ENCODE measurements at regions not wholly inside any gene's neighbourhood (a gene's known extent, or its start where the extent isn't known, plus 50 kb on each side); places are given as distances from the start of the nearest gene placed in this dataset.

- no peak for FAIRE-seq
- Histone ChIP-seq H3K4me2 (ENCODE audit: low read depth, low read length) (no peak overlapping the region), H3K36me3 (replicated peaks in 1 of 2; ENCODE audit: control insufficient read depth in 1 of 2, insufficient read depth in 2 of 2, low read length in 2 of 2) (no peaks in the 10 kb centered on the region), H2AFZ (ENCODE audit: low read length) (no peak overlapping the region), H3K4me1 (ENCODE audit: insufficient read depth, low read length) (no peaks in the 10 kb centered on the region), H3K4me3 (replicated peaks in 1 of 3; ENCODE audit: insufficient read depth in 1 of 3, low read depth in 2 of 3, low read length in 3 of 3) (no peak overlapping the region), H3K79me2 (ENCODE audit: insufficient read depth, low read length) (no peaks in the 10 kb centered on the region), H3K27me3 (ENCODE audit: control insufficient read depth in 1 of 2, insufficient read depth in 2 of 2, low read length in 2 of 2) (no peaks in the 10 kb centered on the region), H3K27ac (ENCODE audit: extremely low read length, insufficient read depth, low read length) (no peak overlapping the region), H3K9me3 (ENCODE audit: low read length) (no peaks in the 10 kb centered on the region), H4K20me1 (ENCODE audit: insufficient read depth, low read length) (no peaks in the 10 kb centered on the region), H3K9ac (ENCODE audit: insufficient read depth, low read depth, low read length) (no peak overlapping the region)
- no peak for ATAC-seq
- in situ Hi-C loops (cut with HindIII; ENCODE audit: extremely low pct_ligation_motif_present, low pct_unique_long_range_greater_than_20kb) (no loop called here), intact Hi-C loops (cut with micrococcal nuclease; ENCODE audit: unreplicated experiment) (no loop called here)
- no peak for DNase-seq (ENCODE audit: low spot score)
- no TSS peak for BruUV-seq (replicated peaks)
- CTCF ChIA-PET (ENCODE audit: low intra/inter-chr PET ratio, low total read pairs): no interaction called here
- WGBS (ENCODE audit: low lambda C conversion rate): 0% methylated on average over 2 of the region's 2 CpGs
- POLR2A ChIA-PET: no interaction called here
- TF ChIP-seq ZNF546 (CRISPR knock-in tag; conservative IDR thresholded peaks at IDR 0.05) (no peak), ZNF7 (CRISPR knock-in tag; IDR thresholded peaks at IDR 0.05) (no peak), NR2C2 (CRISPR knock-in tag; IDR thresholded peaks at IDR 0.05; ENCODE audit: borderline replicate concordance) (no peak), ZNF383 (CRISPR knock-in tag; IDR thresholded peaks at IDR 0.05; ENCODE audit: borderline replicate concordance) (no peak), NFIB (CRISPR knock-in tag; IDR thresholded peaks at IDR 0.05; ENCODE audit: borderline replicate concordance) (no peak), ZBTB44 (CRISPR knock-in tag; IDR thresholded peaks at IDR 0.05) (no peak)
Observed at GRCh38 chr7:11313801-11314200, 340.1 kb downstream of the PHF14 start.

GRCh38 chr7:11315666-11316258 lies 342.1 kb downstream of the PHF14 start:
- no peaks in the 10 kb centered on the region for H3K4me1 ChIP-seq (ENCODE audit: insufficient read depth, low read length)
- no peak for DNase-seq (ENCODE audit: low spot score)
- H3K4me3 ChIP-seq (replicated peaks in 1 of 3; ENCODE audit: insufficient read depth in 1 of 3, low read depth in 2 of 3, low read length in 3 of 3): no peak overlapping the region
- no peaks in the 10 kb centered on the region for H3K27me3 ChIP-seq (ENCODE audit: control insufficient read depth in 1 of 2, insufficient read depth in 2 of 2, low read length in 2 of 2)
- no peaks in the 10 kb centered on the region for H4K20me1 ChIP-seq (ENCODE audit: insufficient read depth, low read length)
- ChIA-PET CTCF (ENCODE audit: low intra/inter-chr PET ratio, low total read pairs) (no interaction called here), POLR2A (no interaction called here)
- H2AFZ ChIP-seq (ENCODE audit: low read length): no peak overlapping the region
- 0% methylated on average over 3 of the region's 3 CpGs for WGBS (ENCODE audit: low lambda C conversion rate)
- TF ChIP-seq ZNF510 (CRISPR knock-in tag; IDR thresholded peaks at IDR 0.05; ENCODE audit: low read depth) (no peak), DPF2 (CRISPR knock-in tag; IDR thresholded peaks at IDR 0.05; ENCODE audit: borderline replicate concordance, low read depth) (no peak), POGK (CRISPR knock-in tag; conservative IDR thresholded peaks at IDR 0.05) (no peak), ZNF564 (CRISPR knock-in tag; IDR thresholded peaks at IDR 0.05) (no peak), CREM (IDR thresholded peaks at IDR 0.05) (no peak), CREM (CRISPR knock-in tag; IDR thresholded peaks at IDR 0.05) (no peak), THAP11 (CRISPR knock-in tag; IDR thresholded peaks at IDR 0.05) (no peak), ZNF383 (CRISPR knock-in tag; IDR thresholded peaks at IDR 0.05; ENCODE audit: borderline replicate concordance) (no peak)
- no TSS peak for BruUV-seq (replicated peaks)
- H3K9me3 ChIP-seq (ENCODE audit: low read length): no peaks in the 10 kb centered on the region
- no peaks in the 10 kb centered on the region for H3K79me2 ChIP-seq (ENCODE audit: insufficient read depth, low read length)
- H3K27ac ChIP-seq (ENCODE audit: extremely low read length, insufficient read depth, low read length): no peak overlapping the region
- H3K4me2 ChIP-seq (ENCODE audit: low read depth, low read length): no peak overlapping the region
- in situ Hi-C loops (cut with HindIII; ENCODE audit: extremely low pct_ligation_motif_present, low pct_unique_long_range_greater_than_20kb): no loop called here
- intact Hi-C loops (cut with micrococcal nuclease; ENCODE audit: unreplicated experiment): no loop called here
- no peak overlapping the region for H3K9ac ChIP-seq (ENCODE audit: insufficient read depth, low read depth, low read length)
- no peak for FAIRE-seq
- no peak for ATAC-seq
- H3K36me3 ChIP-seq (replicated peaks in 1 of 2; ENCODE audit: control insufficient read depth in 1 of 2, insufficient read depth in 2 of 2, low read length in 2 of 2): no peaks in the 10 kb centered on the region

Data from HepG2 (cell line).